RWPE2 (cell line): ENCODE measurements at regions not wholly inside any gene's neighbourhood (a gene's known extent, or its start where the extent isn't known, plus 50 kb on each side); places are given as distances from the start of the nearest gene placed in this dataset.

ENCODE experiments used
- ATAC-seq: fragments of 200-7000 bp; cut with Tn5 transposase; 3 replicates; pipeline ENCODE4 v1.9.1; 2021; ENCODE audit warnings: low read depth
- DNase-seq: peaks from one replicate; pipeline ENCODE4 v3.0.0-alpha.2; 2020; ENCODE audit warnings: low spot score
- H3K27ac ChIP-seq: fragments of 450-650 bp; 2 replicates; pipeline ENCODE4 v1.5.1; 2017; ENCODE audit warnings: mild to moderate bottlenecking; ENCODE audit not compliant: poor library complexity, severe bottlenecking
- H3K27me3 ChIP-seq: fragments of 250-450 bp; sonication (Bioruptor Pico); 2 replicates; pipeline ENCODE4 v1.5.1; 2021; ENCODE audit warnings: mild to moderate bottlenecking, moderate library complexity; ENCODE audit not compliant: insufficient read depth, poor library complexity, severe bottlenecking
- H3K36me3 ChIP-seq: fragments of 250-450 bp; sonication (Bioruptor Pico); 2 replicates; pipeline ENCODE4 v1.5.1; 2020; ENCODE audit warnings: low read depth, mild to moderate bottlenecking, moderate library complexity
- H3K4me1 ChIP-seq: fragments of 250-450 bp; sonication (Bioruptor Pico); 2 replicates; pipeline ENCODE4 v1.5.1; 2021; ENCODE audit warnings: mild to moderate bottlenecking, moderate library complexity; ENCODE audit not compliant: insufficient read depth, poor library complexity, severe bottlenecking
- H3K4me3 ChIP-seq: fragments of 250-450 bp; sonication (Bioruptor Pico); 2 replicates; pipeline ENCODE4 v1.5.1; 2021; ENCODE audit warnings: mild to moderate bottlenecking, moderate library complexity; ENCODE audit not compliant: severe bottlenecking
- H3K9me3 ChIP-seq: fragments of 250-450 bp; sonication (Bioruptor Pico); 2 replicates; pipeline ENCODE4 v1.5.1; 2021; ENCODE audit warnings: mild to moderate bottlenecking, moderate library complexity; ENCODE audit not compliant: severe bottlenecking
- CTCF ChIP-seq: fragments of 450-650 bp; IDR thresholded peaks from one replicate; pipeline ENCODE4 v1.5.1; 2017; ENCODE audit warnings: mild to moderate bottlenecking, moderate library complexity; ENCODE audit not compliant: poor library complexity, severe bottlenecking

DNA sequence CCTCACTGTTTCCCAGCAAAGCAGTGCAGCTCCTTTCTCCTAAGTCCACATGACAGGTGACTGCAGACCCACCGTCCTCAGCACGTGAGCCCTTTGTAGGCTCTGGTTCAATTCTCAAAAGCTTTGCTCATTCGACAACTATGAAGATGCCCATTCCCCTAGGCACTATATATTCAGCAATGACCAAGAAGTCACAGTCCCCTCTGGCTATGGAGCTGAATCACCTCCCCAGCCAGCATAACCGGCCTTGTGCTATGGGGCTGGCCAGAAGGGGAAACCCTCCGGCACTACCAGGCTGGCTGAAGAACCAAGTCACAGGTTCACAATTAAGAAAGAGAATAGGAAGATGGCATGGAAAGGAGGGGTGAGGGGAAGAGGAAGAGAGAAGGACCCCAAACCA lies 139.7 kb downstream of the WSCD1 start:
- no peaks in the 10 kb centered on the region for H3K9me3 ChIP-seq
- no peaks in the 10 kb centered on the region for H3K36me3 ChIP-seq
- H3K27ac ChIP-seq: no peak overlapping the region
- DNase-seq: no peak
- H3K4me3 ChIP-seq: no peak overlapping the region
- no peaks in the 10 kb centered on the region for H3K4me1 ChIP-seq
- no peak for ATAC-seq
- peaks cover 31% of the 10 kb centered on the region for H3K27me3 ChIP-seq
- no peak for TF ChIP-seq CTCF

- DNase-seq: no peak
- ATAC-seq: no peak
- H3K27me3 ChIP-seq: peaks cover 42% of the 10 kb centered on the region
- H3K27ac ChIP-seq: no peak overlapping the region
- no peak overlapping the region for H3K4me3 ChIP-seq
- H3K9me3 ChIP-seq: no peaks in the 10 kb centered on the region
- no peak for TF ChIP-seq CTCF
- H3K4me1 ChIP-seq: no peaks in the 10 kb centered on the region
- no peaks in the 10 kb centered on the region for H3K36me3 ChIP-seq
Observed at GRCh38 chr17:6208608-6209180, 138.5 kb downstream of the WSCD1 start.

DNA sequence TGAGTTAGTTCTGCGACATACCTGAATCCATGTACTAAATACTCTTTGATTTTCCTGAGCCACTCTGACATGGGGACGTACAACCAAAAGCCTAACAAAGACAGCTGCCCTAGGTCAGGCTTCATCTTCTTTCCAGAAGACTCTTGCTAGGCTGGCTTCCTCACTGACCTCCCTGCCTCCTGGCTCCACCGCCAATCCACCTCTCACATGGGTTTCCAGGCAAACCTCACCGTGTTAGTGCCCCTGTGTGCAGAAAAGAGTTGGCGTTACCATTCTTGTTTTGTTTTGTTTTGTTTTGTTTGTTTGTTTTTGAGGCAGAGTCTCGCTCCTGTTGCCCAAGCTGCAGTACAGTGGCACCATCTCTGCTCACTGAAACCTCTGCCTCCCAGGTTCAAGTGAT lies 135.3 kb downstream of the WSCD1 start:
- H3K36me3 ChIP-seq: no peaks in the 10 kb centered on the region
- ATAC-seq (no peak), DNase-seq (no peak)
- no peak overlapping the region for H3K27ac ChIP-seq
- no peak for TF ChIP-seq CTCF
- no peaks in the 10 kb centered on the region for H3K4me1 ChIP-seq
- H3K27me3 ChIP-seq: peaks cover 25% of the 10 kb centered on the region
- no peak overlapping the region for H3K4me3 ChIP-seq
- H3K9me3 ChIP-seq: no peaks in the 10 kb centered on the region

GRCh38 chr17:6205033-6205432 lies 134.9 kb downstream of the WSCD1 start:
- Histone ChIP-seq H3K4me1 (no peaks in the 10 kb centered on the region), H3K9me3 (no peaks in the 10 kb centered on the region), H3K36me3 (no peaks in the 10 kb centered on the region), H3K27ac (no peak overlapping the region), H3K4me3 (no peak overlapping the region), H3K27me3 (peaks cover 22% of the 10 kb centered on the region)
- no peak for ATAC-seq
- no peak for DNase-seq
- no peak for TF ChIP-seq CTCF

DNA sequence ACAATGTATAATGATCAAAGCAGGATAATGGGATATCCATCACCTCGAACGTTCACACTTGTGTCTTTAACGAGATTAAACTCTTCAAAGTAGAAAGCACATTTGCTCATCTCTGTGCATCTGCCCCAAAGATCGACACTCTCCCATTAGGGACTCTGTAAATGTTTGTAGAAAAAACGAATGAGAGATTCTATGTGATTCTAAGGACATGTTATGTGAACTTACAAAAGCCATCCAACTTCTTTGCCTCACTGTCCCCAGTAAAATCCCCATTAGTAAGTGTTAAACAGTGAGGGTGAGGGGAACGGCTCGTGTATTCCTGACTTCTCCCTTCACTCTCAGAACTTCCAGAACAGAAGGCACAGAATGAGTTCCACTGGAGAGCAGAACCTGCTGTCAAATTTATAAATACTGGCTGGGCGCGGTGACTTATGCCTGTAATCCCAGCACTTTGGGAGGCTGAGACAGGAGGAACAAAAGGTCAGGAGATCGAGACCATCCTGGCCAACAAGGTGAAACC lies 134.1 kb downstream of the WSCD1 start:
- Histone ChIP-seq H3K27ac (no peak overlapping the region), H3K4me1 (no peaks in the 10 kb centered on the region), H3K4me3 (no peak overlapping the region), H3K27me3 (peaks cover 22% of the 10 kb centered on the region), H3K9me3 (no peaks in the 10 kb centered on the region), H3K36me3 (no peaks in the 10 kb centered on the region)
- ATAC-seq (no peak), DNase-seq (no peak)
- TF ChIP-seq CTCF: no peak
